ENCODE measurements at regions not wholly inside any gene's neighbourhood (a gene's known extent, or its start where the extent isn't known, plus 50 kb on each side); places are given as distances from the start of the nearest gene placed in this dataset.

- DNase-seq (ENCODE audit: low read depth) = no peak
These were observed 384.4 kb downstream of the EIPR1 start for GRCh38 chr2:2993172-2993692.

DNA sequence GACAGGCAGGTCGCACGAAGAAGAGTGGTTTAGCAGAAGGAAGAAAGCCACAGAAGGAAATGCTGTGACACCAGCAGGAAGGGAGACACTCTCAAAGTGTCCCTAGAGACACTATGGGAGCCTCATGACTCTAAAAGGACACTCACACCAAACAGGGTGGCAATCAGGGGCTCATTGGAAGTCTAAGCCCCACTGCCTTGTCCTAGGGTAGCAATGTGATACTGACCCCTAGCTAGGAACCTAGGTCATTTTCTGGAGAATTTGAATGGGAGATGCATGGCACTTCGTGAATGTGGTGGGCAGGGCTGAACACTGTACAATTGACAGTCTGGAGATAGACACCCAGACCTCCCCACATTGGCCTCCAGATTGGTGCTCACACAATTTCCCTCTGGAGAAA is 385.0 kb downstream of the EIPR1 start:
- DNase-seq (ENCODE audit: low read depth) = no peak

DNA sequence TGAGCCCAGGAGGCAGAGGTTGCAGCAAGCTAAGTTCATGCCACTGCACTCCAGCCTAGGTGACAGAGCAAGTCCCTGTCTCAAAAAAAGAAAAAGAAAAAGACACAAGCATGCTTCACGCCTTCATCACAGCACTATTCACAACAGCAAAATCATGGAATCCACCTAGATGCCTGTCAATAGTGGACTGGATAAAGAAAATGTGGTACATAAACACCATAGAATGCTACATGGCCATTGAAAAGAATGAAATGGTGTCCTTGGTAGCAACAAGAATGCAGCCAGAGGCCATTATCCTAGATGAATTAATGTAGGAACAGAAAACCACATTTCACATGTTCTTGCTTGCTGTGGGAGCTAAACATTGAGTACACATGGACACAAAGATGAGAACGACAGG is 392.6 kb downstream of the EIPR1 start:
- DNase-seq (ENCODE audit: low read depth) = no peak

GRCh38 chr2:2981000-2981399 is 396.6 kb downstream of the EIPR1 start:
- no peak for DNase-seq (ENCODE audit: low read depth)

DNA sequence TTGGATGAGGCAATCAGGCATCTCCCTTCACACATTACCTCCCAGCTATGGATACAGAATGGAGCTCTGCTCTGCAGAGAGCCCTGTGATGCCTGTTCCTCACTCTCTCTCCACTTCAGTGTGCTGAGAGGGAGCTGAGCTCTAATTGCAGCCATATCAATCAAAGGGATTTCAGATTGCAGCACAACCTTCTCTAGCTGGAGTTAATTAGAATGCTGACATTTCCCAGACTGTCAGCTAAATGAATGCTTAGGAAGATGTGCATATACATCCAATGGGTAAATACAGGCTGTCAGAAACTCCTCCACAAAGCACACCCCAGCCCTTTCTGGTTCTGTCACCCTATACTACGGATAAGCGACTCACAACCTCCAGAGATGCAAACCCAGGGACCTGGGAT is 402.6 kb downstream of the EIPR1 start:
- no peak for DNase-seq (ENCODE audit: low read depth)

GRCh38 chr2:2960441-2961133 is 417.0 kb downstream of the EIPR1 start:
- DNase-seq (ENCODE audit: low read depth) = no peak

DNA sequence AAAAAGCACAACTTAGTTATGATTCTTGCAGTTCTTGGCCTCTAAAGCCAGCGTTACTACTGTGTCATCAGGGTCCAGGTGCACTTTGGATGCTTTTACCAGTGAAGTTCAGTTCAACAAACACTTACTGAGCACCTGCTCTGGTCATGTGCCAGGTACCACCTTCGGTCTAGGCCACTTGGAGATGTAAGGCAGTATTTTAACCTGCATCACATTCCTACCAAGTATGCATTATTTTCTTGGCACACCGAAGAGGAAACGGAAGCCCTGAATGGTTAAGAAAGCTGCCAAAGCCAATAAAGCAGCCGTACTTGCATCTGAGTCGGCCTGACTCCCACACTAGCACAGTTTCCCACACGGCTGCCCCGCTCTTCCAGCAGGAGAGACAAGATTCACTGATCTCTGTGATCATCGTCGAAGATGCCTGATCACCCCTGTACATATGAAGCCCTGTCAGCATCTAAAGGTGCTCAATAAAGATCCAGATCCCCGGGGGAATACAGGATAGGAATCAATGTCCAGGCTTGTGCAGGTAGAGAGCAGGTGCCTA is 427.1 kb downstream of the EIPR1 start:
- DNase-seq (ENCODE audit: low read depth) = no peak

- DNase-seq (ENCODE audit: low read depth) = no peak
These were observed 430.2 kb downstream of the EIPR1 start for GRCh38 chr2:2947406-2947805.

DNA sequence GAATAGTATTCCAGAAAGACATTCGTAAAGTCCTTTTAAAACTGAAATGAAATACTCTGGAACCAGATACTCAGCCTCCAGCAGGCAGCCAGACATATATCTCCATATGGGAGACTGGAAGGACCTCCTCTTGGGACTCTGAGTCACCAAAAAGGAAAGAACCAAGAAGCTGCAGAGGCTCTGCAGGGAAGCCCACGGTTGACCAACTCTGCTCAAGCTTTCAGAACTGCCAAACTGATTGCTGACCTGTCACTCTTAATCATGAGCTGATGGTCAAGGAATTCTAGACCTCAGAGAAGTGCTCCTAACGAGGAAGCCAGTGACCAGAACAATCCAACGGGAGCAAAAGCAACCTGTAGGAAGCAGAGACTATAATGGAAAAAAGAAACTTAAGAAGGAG is 434.7 kb downstream of the EIPR1 start:
- no peak for DNase-seq (ENCODE audit: low read depth)

- no peak for DNase-seq (ENCODE audit: low read depth)
These were observed 435.4 kb downstream of the EIPR1 start for GRCh38 chr2:2942225-2942624.

- no peak for DNase-seq (ENCODE audit: low read depth)
These were observed 436.4 kb downstream of the EIPR1 start for GRCh38 chr2:2941205-2941604.

DNA sequence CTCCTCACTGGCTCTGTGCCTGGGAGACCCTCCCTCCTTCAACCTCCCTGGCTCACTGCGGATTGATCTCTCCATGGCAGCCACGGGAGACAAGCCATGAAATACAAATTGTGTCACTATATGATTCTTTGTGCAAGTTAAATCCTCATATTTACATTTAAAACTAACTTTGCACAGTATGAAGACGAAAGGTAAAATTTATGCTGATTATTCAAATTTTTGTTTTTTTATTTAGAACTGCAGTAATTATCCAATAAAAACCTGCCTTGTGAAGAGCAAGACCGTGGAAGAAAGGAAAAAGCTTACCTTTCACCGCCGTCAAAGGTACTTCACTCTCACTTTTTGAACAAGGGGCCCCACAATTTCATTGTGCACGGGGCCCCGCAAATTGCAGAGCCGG is 436.9 kb downstream of the EIPR1 start:
- no peak for DNase-seq (ENCODE audit: low read depth)

DNA sequence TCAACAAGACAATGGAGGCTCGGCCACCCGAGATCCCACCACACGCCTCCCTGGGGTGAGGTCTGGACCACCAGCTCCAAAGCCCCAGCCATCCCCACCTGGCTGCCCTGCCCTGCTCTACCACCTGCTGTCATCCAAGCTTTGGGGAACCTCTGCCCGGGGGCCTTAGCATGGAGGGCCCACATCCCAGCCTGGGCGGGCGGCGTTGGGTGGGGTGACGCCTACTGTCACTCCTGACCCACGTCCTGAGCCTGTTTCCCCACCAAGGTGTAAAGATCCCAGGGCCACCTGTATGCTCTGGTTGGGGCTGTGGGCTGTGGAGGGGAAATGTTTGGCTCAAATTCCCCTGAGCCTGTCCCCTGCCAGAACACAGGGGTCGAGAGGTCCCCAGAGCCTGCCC is 437.6 kb downstream of the EIPR1 start:
- no peak for DNase-seq (ENCODE audit: low read depth)

GRCh38 chr2:2939078-2939795 is 438.4 kb downstream of the EIPR1 start:
- no peak for DNase-seq (ENCODE audit: low read depth)

GRCh38 chr2:2938481-2938880 is 439.1 kb downstream of the EIPR1 start:
- no peak for DNase-seq (ENCODE audit: low read depth)

GRCh38 chr2:2935445-2936149 is 442.0 kb downstream of the EIPR1 start:
- DNase-seq (ENCODE audit: low read depth) = no peak

GRCh38 chr2:2933426-2933825 is 444.2 kb downstream of the EIPR1 start:
- no peak for DNase-seq (ENCODE audit: low read depth)

DNA sequence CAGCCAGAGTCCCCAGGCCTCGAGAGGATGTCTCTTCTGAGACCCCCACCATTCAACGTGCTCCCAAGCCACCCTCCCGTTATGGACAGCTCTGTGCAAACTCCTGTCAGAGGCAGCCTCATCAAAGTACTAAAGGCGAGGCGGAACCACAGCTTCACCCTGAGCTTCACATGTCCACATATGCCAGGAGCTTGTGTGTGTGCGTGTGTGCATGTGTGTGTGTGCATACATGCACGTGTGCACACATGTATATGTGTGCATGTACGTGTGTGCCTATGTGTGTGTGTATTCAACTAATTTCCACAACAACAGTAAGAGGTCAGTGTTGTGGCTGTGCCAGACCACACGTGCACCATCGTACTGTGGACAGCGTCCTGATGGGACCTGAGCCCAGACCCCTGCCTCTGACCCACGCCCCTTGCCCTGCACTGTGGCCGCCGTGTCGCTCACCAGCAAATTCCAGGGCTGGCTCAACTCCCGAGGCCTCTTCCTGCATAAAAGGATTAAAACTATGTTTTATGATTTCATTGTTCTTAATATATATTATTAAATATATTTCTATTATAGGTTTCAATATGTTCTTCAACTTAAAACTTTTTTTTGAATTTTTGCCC is 444.8 kb downstream of the EIPR1 start:
- no peak for DNase-seq (ENCODE audit: low read depth)

DNA sequence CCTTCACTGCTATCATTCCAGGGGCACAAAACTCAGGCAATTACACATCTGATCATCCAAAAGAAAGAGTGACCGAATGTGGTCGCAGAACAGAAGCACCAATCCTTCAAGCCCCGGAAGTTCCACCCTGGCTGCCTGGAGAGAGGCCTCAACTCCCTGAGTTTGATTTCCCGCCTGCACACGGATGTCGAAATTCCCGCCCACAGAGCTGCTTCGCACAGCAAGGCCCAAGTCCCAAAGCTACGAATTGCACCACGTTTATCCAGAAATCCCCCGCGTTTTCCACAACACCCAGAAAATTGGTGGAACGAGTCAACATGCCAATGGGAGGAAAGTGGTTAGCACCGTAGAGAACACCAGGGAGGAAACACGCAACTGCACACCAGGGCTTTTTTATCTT is 445.4 kb downstream of the EIPR1 start:
- DNase-seq (ENCODE audit: low read depth) = no peak

GRCh38 chr2:2931318-2932075 is 446.1 kb downstream of the EIPR1 start:
- no peak for DNase-seq (ENCODE audit: low read depth)

- no peak for DNase-seq (ENCODE audit: low read depth)
These were observed 446.8 kb downstream of the EIPR1 start for GRCh38 chr2:2930841-2931240.

DNA sequence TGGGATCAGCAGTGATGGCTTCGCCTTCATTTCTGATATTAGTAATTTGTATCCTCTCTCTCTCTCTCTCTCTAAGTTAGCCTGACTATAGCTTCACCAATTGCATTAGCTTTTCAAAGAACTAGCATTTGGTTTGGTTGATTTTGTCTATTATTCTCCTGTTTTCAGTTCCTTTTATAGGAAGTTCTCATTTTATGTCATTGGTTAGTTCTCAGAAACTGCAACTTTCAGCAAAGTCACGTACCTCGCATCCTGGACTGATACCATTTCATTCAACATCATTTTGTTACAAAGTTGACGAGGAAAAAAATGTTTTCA is 450.8 kb downstream of the EIPR1 start:
- no peak for DNase-seq (ENCODE audit: low read depth)

Measured in GM04503 (cell line).